ENCODE measurements at regions not wholly inside any gene's neighbourhood (a gene's known extent, or its start where the extent isn't known, plus 50 kb on each side); places are given as distances from the start of the nearest gene placed in this dataset.
"Not testable (repeated sequence)": the region's sequence is repeated elsewhere in the genome, so short reads cannot be mapped to it uniquely, and the experiment has no call there.

GRCh38 chr20:48120120-48120519, 334.8 kb upstream of the SULF2 start:
- no peaks in the 10 kb centered on the region for H4K20me1 ChIP-seq (ENCODE audit: insufficient read depth, low read length)
- peaks cover 5 to 11% (median 10%) of the 10 kb centered on the region in 3 donors for H3K27me3 Mint-ChIP-seq (ENCODE audit: low read depth in 3 of 3)
- H3K4me2 ChIP-seq (replicated peaks; ENCODE audit: extremely low read depth, low read length, poor library complexity, severe bottlenecking) = no peak overlapping the region
- H3K4me3 ChIP-seq (replicated peaks in 1 of 3; ENCODE audit: low read depth in 2 of 3, low read length in 3 of 3) = no peak overlapping the region
- no peak overlapping the region for H2AFZ ChIP-seq (ENCODE audit: insufficient read depth, low read depth, low read length, poor library complexity, severe bottlenecking)
- H3K27me3 ChIP-seq (ENCODE audit: control insufficient read depth in 2 of 2, insufficient read depth in 2 of 2, low read length in 2 of 2) = no peaks in the 10 kb centered on the region
- no peaks in the 10 kb centered on the region for H3K79me2 ChIP-seq (ENCODE audit: insufficient read depth, low read length)
- H3K9me3 Mint-ChIP-seq = peaks cover 0 to 8% (median 0%) of the 10 kb centered on the region in 7 donors
- H3K4me3 Mint-ChIP-seq = no peak overlapping the region
- DNase-seq = no peak
- no peaks in the 10 kb centered on the region for H3K36me3 ChIP-seq (replicated peaks in 1 of 2; ENCODE audit: control insufficient read depth in 1 of 2, insufficient read depth in 2 of 2, low read length in 2 of 2)
- H3K9ac ChIP-seq (ENCODE audit: insufficient read depth, low read length, poor library complexity, severe bottlenecking) = no peak overlapping the region
- WGBS (ENCODE audit: insufficient coverage) = 93% methylated on average over 3 of the region's 8 CpGs
- H3K4me1 Mint-ChIP-seq = peaks cover 8% of the 10 kb centered on the region
- peaks cover 0 to 4% of the 10 kb centered on the region in 2 donors for H3K4me1 ChIP-seq (ENCODE audit: control insufficient read depth in 1 of 2, insufficient read depth in 2 of 2, low read length in 2 of 2)
- H3K27ac Mint-ChIP-seq = no peak overlapping the region
- TF ChIP-seq CTCF (IDR thresholded peaks at IDR 0.05) = no peak
- H3K27ac ChIP-seq (ENCODE audit: low read depth in 1 of 2, low read length in 2 of 2) = no peak overlapping the region
- intact Hi-C loops (cut with micrococcal nuclease) = no loop called here
- no peaks in the 10 kb centered on the region for H3K36me3 Mint-ChIP-seq
- H3K9me3 ChIP-seq (replicated peaks in 1 of 2; ENCODE audit: control insufficient read depth in 1 of 2, insufficient read depth in 1 of 2, low read length in 2 of 2) = no peaks in the 10 kb centered on the region

- H3K9me3 Mint-ChIP-seq; H3K36me3 ChIP-seq (replicated peaks in 1 of 2; ENCODE audit: control insufficient read depth in 1 of 2, insufficient read depth in 2 of 2, low read length in 2 of 2); H3K9me3 ChIP-seq (replicated peaks in 1 of 2; ENCODE audit: control insufficient read depth in 1 of 2, insufficient read depth in 1 of 2, low read length in 2 of 2); H3K4me1 Mint-ChIP-seq; H3K79me2 ChIP-seq (ENCODE audit: insufficient read depth, low read length); H3K4me3 ChIP-seq (replicated peaks in 1 of 3; ENCODE audit: low read depth in 2 of 3, low read length in 3 of 3); H3K4me1 ChIP-seq (ENCODE audit: control insufficient read depth in 1 of 2, insufficient read depth in 2 of 2, low read length in 2 of 2); H2AFZ ChIP-seq (ENCODE audit: insufficient read depth, low read depth, low read length, poor library complexity, severe bottlenecking); H3K27me3 ChIP-seq (ENCODE audit: control insufficient read depth in 2 of 2, insufficient read depth in 2 of 2, low read length in 2 of 2); H3K4me2 ChIP-seq (replicated peaks; ENCODE audit: extremely low read depth, low read length, poor library complexity, severe bottlenecking); H3K36me3 Mint-ChIP-seq; H3K4me3 Mint-ChIP-seq; DNase-seq; intact Hi-C loops (cut with micrococcal nuclease); H3K27ac Mint-ChIP-seq; H3K9ac ChIP-seq (ENCODE audit: insufficient read depth, low read length, poor library complexity, severe bottlenecking); H4K20me1 ChIP-seq (ENCODE audit: insufficient read depth, low read length); H3K27ac ChIP-seq (ENCODE audit: low read depth in 1 of 2, low read length in 2 of 2): not testable (repeated sequence)
- H3K27me3 Mint-ChIP-seq (ENCODE audit: low read depth in 3 of 3) = peaks cover 6 to 13% (median 10%) of the 10 kb centered on the region in 3 donors
- 88% methylated on average over 4 of the region's 5 CpGs for WGBS (ENCODE audit: insufficient coverage)
Measured at GRCh38 chr20:48119389-48119788, 334.1 kb upstream of the SULF2 start.

Measured in CD14-positive monocyte (primary cell).